ENCODE measurements at regions not wholly inside any gene's neighbourhood (a gene's known extent, or its start where the extent isn't known, plus 50 kb on each side); places are given as distances from the start of the nearest gene placed in this dataset.
A peak's percentile ranks its signal among the peaks of the same experiment; 100 is the strongest.

DNA sequence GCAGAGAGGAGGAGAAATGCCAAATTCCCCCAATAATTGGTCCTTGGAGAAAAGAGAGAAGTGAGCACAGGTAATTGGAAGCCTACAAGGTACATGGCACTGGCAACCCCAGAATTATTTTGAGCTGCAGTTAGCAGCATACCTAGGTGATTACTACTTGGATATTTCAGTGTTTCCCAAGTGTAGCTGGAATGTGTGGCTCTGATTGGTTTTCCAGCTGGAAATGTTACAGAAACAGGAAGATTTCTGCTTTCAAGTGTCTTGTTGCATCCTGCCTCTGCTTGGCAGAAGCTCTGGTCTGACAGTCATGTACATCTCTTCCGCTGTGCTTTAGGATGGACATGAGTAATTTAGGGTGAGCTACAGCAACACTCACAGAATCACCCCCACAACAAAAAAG is 262.1 kb downstream of the ENC1 start:
- peak; percentile 46 for DNase-seq (ENCODE audit: low read depth)

DNA sequence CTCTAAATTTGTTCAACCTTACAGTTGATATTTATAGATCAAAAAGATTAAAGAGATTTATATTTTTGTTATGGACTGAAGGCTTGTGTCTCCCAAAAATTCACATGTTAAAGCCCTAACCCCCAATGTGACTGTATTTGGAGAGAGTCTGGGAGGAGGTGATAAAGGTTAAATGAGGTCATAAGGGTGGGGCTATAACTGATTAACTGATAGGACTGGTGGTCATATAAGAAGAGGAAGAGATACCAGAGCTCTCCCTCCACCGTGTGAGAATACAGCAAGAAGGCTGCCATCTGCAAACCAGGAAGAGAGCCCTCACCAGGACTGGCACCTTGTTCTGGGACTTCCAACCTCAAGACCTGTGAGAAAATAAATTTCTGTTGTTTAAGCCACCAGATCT is 264.3 kb downstream of the ENC1 start:
- DNase-seq (ENCODE audit: low read depth), result no peak

DNA sequence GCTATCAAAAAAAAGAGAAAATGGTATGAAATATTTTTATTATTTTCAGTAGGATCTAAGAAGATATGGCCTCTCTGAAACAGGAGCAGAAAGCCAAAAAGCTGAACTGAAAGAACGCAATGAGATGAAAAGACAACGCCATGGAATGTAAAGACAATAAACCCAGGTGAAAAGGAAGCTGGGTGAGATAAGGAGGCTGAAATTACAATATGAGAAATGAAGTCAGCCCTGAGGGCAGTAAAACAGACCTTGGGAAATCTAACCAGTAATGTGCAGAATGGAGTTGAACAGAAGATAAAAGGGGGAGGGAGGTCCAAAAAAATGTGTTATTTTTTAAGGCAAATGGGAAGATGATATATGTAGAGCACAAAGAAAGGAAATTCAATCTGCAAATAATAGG is 265.3 kb downstream of the ENC1 start:
- DNase-seq (ENCODE audit: low read depth), result no peak

DNA sequence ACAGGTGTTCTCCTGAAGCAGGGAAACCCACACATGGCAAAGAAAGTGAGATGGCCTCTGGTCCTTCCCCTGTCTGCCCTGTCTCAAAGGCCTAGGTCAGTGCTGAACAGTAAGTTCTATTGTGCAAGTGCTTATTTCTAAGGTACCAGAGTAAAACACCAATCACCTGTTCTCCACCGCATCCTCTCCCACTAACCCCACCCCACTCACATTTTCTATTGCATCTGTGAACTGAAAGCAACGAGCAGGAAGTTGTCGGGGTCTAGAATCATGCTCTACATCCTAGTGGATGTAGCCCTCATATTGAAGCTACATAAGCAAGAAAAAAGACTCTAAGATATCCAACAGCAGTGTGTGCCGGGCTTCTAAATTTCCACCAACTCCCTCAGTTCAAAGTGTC is 265.9 kb downstream of the ENC1 start:
- no peak for DNase-seq (ENCODE audit: low read depth)

DNA sequence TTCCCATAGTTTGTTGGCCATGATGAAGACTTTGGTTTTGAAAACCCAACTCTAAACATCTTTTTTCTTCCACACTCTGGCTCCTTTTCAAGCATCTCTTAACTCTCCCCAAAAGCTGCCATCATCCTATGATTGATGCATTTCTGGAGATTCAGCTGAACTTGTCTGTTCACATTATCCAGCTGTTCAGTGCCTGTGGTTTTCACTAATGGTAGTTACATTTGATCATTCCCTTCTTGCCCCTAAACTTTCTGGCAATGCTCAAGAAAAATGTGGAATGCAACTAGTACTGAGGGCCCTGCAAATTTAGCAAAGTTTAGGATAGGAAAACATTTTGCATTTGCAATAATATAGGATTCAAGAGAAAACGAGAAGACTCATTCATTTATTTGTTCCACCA is 267.5 kb downstream of the ENC1 start:
- DNase-seq (ENCODE audit: low read depth), result no peak

DNA sequence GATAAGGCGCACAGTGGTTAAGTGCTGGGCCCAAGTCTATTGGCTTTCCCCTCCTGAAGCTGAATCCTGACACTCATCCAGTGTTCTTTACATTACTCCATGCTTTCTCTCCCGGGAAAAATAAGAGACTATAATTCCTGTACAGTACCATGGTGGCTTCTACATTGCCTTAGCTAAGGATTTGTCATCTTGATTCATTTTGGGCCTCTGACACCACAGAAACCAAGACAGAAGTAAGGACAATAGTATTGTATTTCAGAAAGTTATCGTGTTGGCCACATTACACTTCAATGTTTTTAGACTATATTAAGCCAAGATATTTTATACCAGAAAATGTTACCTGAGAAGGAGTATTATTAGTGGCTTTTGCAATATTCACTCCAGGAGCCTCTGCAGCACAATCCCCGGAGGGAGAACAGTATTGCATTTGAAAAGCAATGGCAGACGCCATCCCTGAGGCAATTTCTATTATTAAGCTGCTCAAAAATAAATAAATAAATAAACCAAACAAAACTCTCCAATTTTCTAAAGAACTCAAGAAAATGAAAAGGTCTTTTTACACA is 267.9 kb downstream of the ENC1 start:
- DNase-seq (ENCODE audit: low read depth), result no peak

DNA sequence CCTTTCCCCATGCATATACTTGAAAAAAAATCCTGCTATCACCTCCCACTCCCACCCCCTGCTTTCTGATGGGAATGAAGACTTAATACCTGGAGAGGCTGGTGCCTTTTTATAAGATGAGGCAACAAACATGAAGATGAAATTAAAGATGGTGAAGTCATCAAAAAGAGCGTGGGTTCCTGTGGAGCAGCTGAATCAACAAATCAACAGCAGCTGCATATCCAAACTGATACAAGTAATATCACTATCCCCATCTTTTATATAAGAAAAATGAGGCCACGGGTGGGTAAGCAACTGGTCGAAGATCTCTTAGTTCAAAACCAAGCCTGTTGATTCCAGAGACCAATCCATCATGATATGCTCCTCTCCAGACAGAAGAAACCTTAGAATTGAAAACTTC is 268.5 kb downstream of the ENC1 start:
- no peak for DNase-seq (ENCODE audit: low read depth)

DNA sequence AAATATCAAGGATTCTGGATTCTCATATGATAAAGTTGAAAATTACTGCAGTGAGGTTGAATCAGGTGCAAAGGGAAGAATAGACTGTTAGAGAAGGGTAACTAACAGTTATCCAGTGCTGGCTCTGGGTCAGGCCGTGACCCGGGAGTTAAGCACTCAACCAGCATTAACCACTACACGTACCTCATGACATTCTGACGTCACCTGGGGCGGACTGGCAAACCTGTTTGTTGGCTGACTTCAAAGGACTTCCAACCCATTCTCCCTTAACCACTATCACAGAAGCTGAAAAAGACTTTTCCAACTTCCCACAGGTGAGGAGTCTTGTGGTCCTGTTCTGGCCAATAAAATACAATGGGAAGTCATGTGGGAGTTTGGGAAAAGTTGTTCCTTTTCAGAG is 268.9 kb downstream of the ENC1 start:
- DNase-seq (ENCODE audit: low read depth), result no peak

DNA sequence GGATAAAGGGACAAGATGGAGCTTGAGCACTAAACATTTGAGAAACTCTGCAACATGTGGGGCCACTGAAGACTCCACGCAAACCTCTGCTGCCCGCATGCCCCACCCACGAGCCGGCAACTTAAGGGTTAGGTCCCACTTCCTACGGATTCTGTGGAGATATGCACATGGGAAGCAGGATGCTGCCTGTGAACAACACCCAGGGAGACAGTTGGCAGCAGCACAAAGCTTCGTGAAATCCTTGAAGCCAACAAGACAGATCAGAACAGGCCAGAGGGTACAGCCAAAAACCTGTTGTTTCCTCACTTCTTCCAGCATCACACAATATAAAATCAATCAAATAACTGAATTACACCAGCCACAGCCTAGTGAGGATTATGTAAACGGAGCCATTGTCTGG is 270.4 kb downstream of the ENC1 start:
- DNase-seq (ENCODE audit: low read depth), result no peak

DNA sequence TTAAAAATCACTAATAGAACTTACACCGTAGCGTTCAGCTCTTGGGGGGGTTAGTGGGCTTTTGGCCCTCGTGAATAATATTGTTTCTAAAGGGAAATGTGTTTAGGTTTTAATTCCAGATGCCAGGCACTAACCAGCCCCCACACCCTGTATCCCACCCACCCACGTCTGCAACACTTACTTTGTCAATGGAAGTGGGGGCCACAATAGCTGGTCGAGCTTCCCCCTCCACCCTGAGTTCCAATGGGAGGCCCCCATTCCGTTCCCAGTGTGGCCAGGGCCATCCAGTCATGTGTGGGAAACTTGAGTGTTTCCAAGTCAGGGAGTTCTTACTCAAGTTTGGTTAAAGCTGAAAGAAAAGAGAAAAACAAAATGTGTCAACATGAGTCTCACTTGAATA is 271.4 kb downstream of the ENC1 start:
- DNase-seq (ENCODE audit: low read depth), result no peak

DNA sequence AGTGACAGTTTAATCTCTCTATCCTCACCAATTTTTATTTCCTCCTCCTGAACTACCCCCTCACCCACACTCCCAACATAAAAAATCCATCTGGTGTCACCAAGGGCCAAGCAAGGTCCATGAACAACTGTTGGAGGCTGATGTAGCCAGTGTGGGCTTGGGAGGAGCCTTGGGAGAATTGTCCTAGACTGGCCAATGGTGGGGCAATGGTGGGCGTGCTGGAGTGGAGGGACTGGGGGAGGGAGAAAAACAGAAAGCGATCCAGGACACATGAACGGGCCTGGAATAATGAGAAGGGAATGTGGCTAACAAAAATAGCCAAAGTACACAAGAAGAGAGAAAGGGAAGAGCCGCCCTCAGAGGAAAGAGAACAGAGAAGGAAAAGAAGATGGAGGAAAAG is 272.6 kb downstream of the ENC1 start:
- no peak for DNase-seq (ENCODE audit: low read depth)

DNA sequence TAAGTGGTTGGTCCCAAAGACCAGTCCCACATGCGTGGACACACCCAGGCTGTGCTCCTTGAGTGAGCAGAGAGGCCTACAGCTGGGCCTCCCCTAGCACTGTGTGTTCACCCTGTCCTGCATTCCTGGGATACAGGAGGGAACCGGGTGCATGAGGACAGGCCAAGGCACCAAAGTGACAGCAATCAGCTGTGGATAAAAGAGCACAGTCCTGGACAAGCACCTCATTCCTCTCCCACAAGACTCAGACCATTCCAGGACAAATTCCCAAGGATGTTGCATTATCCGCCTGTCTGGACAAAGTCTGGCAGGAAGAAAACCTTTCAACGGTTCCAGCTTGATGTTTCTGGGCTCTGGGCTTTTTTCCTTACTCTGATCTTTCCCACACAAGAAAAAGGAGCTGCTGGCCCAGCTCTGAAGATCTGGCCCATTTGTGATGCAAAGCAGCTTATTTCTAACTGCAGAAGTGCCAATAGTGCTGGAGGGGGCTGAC is 273.2 kb downstream of the ENC1 start:
- DNase-seq (ENCODE audit: low read depth), result no peak

DNA sequence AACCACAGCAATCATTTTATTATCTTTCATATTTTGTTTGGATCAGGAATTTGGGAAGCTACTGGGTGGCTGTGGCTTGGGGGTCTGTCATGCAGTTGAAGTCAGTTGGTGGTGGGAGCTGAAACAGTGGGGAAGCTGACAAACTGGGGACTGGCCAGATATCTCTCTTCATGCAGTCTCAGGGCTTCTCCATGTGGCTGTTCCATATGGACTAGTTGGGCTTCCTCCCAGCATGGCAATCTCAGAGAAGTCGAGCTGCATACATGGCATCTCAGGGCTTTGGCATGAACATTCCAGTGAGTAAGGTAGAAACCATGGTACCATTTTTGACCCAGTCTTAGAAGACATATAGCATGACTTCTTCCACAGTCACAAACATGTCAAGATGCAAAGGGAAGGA is 274.8 kb downstream of the ENC1 start:
- no peak for DNase-seq (ENCODE audit: low read depth)

DNA sequence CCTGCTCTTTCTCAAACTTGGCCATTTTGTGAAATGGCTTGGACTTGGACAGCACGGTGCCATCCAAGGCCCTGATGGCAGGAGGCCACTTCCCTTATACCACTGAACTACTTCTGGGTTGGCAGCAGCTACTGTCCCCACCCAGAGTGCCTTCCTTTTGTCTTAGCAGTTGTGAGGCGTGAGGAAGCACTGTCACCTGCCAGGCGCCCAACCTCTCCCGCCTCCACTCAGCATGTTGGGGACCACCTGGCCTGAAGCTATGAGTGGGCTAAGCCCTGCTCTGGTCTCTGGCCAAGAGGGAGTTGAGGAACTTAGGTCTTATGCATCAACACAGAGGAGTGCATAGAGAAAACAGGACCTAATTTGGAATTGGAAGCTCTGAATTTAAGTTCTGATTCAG is 276.0 kb downstream of the ENC1 start:
- DNase-seq (ENCODE audit: low read depth), result no peak

DNA sequence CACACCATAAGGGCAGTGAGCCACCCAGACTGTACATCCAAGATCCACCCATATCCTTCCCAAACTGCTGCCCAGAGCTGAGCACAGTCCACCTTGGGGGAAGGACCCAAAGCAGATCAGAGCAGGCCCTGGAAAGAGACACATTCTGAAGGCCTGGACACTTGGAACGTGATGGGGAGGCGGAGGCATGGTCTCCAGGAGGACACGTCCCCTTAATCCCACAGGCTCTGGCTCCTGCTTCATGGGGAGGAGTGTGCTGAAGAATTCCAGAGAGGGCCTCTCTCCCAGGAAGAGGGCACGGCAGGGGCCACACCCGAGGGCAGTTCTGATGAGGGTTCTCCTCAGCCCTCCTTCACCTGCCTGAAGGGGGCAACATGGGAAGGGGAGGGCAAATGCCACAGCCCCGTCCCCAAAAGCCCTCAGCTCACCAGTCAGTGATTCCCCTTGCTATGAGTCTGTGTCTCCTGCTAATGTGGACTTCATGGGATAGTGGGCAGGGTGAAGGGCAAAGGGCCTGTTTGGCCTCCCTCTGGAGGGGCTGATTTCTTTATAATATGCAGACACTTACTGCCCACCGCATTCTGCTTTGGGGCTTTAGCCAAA is 276.8 kb downstream of the ENC1 start:
- DNase-seq (ENCODE audit: low read depth), result no peak

DNA sequence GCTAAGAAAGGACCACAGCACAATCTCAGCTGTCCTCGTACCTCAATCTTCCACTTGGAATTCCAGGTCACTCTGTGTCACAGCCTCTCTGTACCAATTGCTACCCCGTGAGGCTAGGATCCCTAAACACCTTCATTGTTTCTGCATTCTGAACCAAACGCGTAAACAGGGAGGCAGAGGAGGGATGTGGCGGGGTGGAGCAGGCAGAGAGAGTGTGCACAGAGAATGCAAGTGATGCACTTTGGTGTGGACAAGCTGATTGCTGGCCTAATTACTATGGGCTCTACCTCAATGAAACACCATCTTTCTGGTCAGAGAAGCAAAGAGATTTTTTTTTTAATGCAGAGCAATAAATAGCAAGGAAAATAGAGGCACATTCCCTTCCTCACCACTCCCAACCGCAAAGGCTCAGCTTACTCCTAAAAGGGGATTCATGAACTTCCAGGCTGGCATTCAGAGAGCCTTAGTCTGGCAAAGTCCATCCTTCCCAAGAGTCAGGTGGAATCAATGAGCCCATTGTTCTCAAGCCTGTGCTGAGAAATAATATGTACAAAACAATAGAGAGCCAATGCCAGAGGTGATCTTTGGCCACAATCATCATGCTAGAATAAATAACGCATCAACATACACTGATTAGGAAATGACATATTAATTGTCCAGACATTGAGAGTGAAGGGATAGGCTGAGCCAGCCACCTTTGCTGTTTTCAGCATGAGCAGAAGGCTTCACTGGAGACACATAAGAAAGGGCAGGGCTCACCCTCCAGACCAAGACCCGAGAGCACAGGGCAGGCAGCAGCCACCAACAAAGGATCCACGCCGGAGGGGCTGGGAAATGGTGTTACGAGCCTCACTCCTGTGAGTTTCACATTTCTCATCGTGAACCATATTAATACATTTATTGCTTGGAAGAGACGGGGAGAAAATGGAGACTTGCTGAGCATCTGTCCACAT is 278.8 kb downstream of the ENC1 start:
- no peak for DNase-seq (ENCODE audit: low read depth)

DNA sequence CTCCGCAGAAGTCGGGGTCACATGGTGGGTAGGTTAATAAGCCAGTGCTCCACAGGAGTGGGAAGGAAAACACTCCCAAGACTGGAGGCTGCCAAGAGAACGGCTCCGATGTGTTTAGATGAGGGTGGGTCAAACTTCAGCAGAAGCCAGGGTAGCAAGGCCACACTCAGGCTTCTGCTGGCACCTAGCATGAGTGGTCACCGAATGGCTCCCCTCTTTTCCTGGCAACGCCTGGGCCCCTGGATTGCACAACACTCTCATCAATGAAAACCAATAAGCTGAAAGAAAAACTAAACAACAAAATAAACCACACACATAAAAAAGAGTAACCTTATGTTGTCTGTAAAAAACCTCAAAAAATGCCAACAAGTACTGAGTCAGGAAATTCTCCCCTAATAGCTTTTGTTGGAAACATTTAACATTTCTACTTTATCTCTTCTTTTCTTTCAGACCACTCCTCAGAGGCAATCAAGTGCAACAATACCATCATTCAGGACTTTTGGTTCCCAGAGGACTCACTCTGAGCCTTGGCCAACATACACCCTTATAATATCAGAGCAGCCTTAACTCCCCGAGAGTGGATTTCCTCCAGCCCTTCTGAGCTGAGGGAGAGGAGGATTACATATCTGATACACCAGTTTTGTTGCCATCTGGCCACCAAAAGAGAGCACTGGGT is 279.9 kb downstream of the ENC1 start:
- DNase-seq (ENCODE audit: low read depth), result peak; percentile 63

DNA sequence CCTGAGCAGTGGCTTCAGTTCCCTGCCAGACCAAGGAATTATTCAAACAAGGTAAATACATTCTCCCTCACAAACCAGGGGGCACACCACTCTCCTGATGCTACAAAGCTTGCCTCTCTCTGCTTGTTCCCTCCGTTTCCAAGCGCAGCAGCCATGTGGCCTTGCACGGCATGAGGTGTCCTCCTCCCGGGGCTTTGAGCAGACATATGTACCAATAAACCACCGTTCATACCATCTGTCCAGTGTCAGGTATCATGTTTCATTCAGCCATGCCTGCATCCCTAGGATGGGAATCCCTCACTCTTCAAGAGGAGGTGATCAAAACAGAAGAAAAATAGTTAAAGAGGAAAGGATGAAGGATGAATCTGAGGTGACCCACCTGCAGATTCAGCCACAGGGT is 282.7 kb downstream of the ENC1 start:
- no peak for DNase-seq (ENCODE audit: low read depth)

DNA sequence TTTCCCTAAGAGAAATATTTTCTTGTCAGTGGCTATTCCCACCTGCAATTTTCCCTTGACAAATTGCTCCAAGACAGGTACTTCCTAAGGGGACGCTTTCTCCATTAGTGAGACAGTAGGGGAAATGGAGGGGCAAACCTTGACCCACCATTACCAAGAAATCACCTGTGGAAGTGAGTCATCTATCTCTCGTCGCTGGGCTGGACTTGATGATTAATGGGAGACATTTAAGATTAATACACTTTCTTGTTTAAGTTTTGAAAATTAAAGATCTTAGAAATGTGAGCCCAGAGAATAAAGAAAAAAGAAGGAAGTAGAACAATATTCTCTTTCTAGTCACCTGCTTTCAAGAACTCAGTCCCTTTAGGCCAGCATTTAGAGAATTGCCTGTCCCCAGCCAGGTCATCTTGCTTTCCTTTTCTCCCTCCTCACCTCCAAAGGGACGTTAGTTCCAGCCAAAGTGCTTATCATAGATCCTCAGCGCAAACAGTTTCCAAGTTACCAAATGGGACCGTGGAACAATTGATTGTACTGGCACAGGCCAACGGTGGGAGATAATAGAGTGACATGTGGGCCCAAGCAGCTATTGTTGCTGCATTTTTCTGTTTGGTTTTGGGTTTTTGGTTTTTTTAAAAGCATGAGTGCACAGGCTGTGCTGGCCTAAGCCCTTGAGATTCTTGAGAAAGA is 284.4 kb downstream of the ENC1 start:
- no peak for DNase-seq (ENCODE audit: low read depth)

DNA sequence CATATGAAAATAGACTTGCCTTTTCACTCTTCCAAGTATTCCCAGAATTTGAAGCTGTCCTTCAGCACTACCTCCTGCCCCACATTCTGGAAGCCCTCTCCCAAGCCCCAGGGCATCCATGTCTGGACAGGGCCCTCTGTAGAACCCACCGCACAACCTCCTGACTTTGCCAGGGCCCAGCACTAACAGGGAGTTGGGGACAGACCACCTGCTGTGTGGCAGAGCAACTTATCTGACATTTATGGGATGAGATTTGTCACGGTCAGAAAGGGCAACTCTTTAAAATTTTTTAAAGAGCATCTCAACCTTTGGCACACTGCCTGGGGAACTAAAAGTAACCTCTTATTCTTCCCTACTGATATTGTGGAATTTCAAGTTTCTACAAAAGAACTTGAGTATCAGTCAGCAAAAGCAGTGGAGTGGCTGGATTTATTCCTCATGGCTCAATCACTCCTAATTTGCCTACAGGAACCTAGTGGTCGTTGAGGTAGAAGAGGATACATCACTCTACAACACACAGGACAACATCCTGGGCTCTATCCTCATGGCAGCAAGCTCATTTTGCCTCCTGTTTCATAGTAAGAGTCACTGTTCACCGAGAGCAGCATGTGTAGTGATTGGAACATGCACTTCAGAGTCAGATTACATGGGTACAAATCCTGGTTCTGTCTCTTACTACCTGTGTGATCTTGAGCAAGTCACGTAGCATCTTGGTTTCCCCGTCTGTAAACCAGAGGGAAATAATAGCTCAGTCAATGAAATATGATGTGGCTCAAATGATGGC is 285.3 kb downstream of the ENC1 start:
- no peak for DNase-seq (ENCODE audit: low read depth)

DNA sequence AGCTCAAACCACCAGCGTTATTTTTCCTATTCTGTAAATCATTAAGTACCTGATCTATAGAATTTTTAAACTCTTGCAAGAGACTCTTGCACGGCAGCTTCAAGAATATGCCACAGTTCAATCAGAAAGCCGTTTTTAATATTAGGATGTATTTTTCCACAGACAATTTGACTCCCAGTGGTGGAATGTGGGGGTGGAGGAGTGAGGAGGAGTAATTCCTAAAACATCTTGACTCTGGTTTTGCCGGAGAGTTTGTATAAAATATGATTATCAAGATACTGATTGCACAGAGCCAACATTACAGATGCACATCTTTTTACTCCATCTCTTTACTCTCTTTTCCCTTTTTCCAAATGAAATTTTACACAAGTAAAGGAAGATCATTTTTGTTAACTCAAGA is 288.3 kb downstream of the ENC1 start:
- no peak for DNase-seq (ENCODE audit: low read depth)
